ENCODE measurements at regions not wholly inside any gene's neighbourhood (a gene's known extent, or its start where the extent isn't known, plus 50 kb on each side); places are given as distances from the start of the nearest gene placed in this dataset.

DNA sequence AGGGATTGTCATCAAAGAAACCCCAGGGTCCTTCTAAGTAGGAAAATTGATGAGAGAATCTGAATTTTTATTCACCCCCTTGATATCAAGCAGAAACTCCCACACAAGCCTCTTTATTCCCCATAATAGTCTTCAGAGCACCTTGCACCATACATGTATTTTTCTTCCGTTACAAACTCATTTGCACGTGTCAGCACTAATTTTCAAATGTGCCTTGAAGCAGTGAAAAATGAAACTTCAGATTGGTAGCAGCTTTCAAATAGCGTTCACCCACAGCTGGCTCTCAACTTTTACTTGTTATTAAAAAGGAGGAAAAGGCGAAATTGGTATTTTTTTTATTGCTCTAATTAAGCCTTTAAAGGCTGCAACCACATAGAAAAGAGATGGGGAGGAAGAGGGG lies 343.0 kb upstream of the TENM4 start:
- TF ChIP-seq, protein P1, sequence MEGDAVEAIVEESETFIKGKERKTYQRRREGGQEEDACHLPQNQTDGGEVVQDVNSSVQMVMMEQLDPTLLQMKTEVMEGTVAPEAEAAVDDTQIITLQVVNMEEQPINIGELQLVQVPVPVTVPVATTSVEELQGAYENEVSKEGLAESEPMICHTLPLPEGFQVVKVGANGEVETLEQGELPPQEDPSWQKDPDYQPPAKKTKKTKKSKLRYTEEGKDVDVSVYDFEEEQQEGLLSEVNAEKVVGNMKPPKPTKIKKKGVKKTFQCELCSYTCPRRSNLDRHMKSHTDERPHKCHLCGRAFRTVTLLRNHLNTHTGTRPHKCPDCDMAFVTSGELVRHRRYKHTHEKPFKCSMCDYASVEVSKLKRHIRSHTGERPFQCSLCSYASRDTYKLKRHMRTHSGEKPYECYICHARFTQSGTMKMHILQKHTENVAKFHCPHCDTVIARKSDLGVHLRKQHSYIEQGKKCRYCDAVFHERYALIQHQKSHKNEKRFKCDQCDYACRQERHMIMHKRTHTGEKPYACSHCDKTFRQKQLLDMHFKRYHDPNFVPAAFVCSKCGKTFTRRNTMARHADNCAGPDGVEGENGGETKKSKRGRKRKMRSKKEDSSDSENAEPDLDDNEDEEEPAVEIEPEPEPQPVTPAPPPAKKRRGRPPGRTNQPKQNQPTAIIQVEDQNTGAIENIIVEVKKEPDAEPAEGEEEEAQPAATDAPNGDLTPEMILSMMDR (IDR thresholded peaks at IDR 0.05), result no peak
- TF ChIP-seq POLR2A (IDR thresholded peaks at IDR 0.05), result no peak
